ENCODE measurements at regions not wholly inside any gene's neighbourhood (a gene's known extent, or its start where the extent isn't known, plus 50 kb on each side); places are given as distances from the start of the nearest gene placed in this dataset.

GRCh38 chr12:69123919-69124638 lies 115.3 kb upstream of the CPSF6 start:
- no peak overlapping the region for H3K4me3 ChIP-seq (ENCODE audit: low read length in 2 of 2)
- WGBS: 90% methylated on average over 8 of the region's 8 CpGs
- H3K27me3 ChIP-seq (ENCODE audit: control insufficient read depth in 2 of 2, insufficient read depth in 1 of 2, low read length in 1 of 2): no peaks in the 10 kb centered on the region
- no peak for DNase-seq (ENCODE audit: low read depth in 6 of 9, low spot score in 9 of 9)
- H3K27ac ChIP-seq (ENCODE audit: low read depth in 1 of 2, low read length in 1 of 2): no peak overlapping the region
- no peaks in the 10 kb centered on the region for H3K36me3 ChIP-seq (ENCODE audit: control insufficient read depth in 2 of 2, insufficient read depth in 2 of 2, low read length in 1 of 2)
- H3K9me3 ChIP-seq (ENCODE audit: control insufficient read depth in 2 of 2, insufficient read depth in 1 of 2, low read length in 1 of 2): no peaks in the 10 kb centered on the region
- no peaks in the 10 kb centered on the region for H3K4me1 ChIP-seq (ENCODE audit: control insufficient read depth in 2 of 2, insufficient read depth in 2 of 2, low read length in 2 of 2)

GRCh38 chr12:69129017-69129416 lies 110.4 kb upstream of the CPSF6 start:
- Histone ChIP-seq H3K27ac (ENCODE audit: low read depth in 1 of 2, low read length in 1 of 2) (no peak overlapping the region), H3K27me3 (ENCODE audit: control insufficient read depth in 2 of 2, insufficient read depth in 1 of 2, low read length in 1 of 2) (no peaks in the 10 kb centered on the region), H3K36me3 (ENCODE audit: control insufficient read depth in 2 of 2, insufficient read depth in 2 of 2, low read length in 1 of 2) (no peaks in the 10 kb centered on the region), H3K9me3 (ENCODE audit: control insufficient read depth in 2 of 2, insufficient read depth in 1 of 2, low read length in 1 of 2) (no peaks in the 10 kb centered on the region), H3K4me1 (ENCODE audit: control insufficient read depth in 2 of 2, insufficient read depth in 2 of 2, low read length in 2 of 2) (no peaks in the 10 kb centered on the region), H3K4me3 (ENCODE audit: low read length in 2 of 2) (no peak overlapping the region)
- no peak for DNase-seq (ENCODE audit: low read depth in 6 of 9, low spot score in 9 of 9)
- 97% methylated on average over 1 of the region's 1 CpG for whole genome bisulfite sequencing

- WGBS: 93% methylated on average over 4 of the region's 4 CpGs
- no peaks in the 10 kb centered on the region for H3K4me1 ChIP-seq (ENCODE audit: control insufficient read depth in 2 of 2, insufficient read depth in 2 of 2, low read length in 2 of 2)
- no peaks in the 10 kb centered on the region for H3K36me3 ChIP-seq (ENCODE audit: control insufficient read depth in 2 of 2, insufficient read depth in 2 of 2, low read length in 1 of 2)
- H3K27me3 ChIP-seq (ENCODE audit: control insufficient read depth in 2 of 2, insufficient read depth in 1 of 2, low read length in 1 of 2): no peaks in the 10 kb centered on the region
- H3K9me3 ChIP-seq (ENCODE audit: control insufficient read depth in 2 of 2, insufficient read depth in 1 of 2, low read length in 1 of 2): no peaks in the 10 kb centered on the region
- H3K27ac ChIP-seq (ENCODE audit: low read depth in 1 of 2, low read length in 1 of 2): no peak overlapping the region
- no peak for DNase-seq (ENCODE audit: low read depth in 6 of 9, low spot score in 9 of 9)
- no peak overlapping the region for H3K4me3 ChIP-seq (ENCODE audit: low read length in 2 of 2)
These were observed 109.8 kb upstream of the CPSF6 start for GRCh38 chr12:69129564-69129963.

- no peak overlapping the region for H3K27ac ChIP-seq (ENCODE audit: low read depth in 1 of 2, low read length in 1 of 2)
- no peak for DNase-seq (ENCODE audit: low read depth in 6 of 9, low spot score in 9 of 9)
- H3K27me3 ChIP-seq (ENCODE audit: control insufficient read depth in 2 of 2, insufficient read depth in 1 of 2, low read length in 1 of 2): no peaks in the 10 kb centered on the region
- no peaks in the 10 kb centered on the region for H3K4me1 ChIP-seq (ENCODE audit: control insufficient read depth in 2 of 2, insufficient read depth in 2 of 2, low read length in 2 of 2)
- no peaks in the 10 kb centered on the region for H3K36me3 ChIP-seq (ENCODE audit: control insufficient read depth in 2 of 2, insufficient read depth in 2 of 2, low read length in 1 of 2)
- H3K9me3 ChIP-seq (ENCODE audit: control insufficient read depth in 2 of 2, insufficient read depth in 1 of 2, low read length in 1 of 2): no peaks in the 10 kb centered on the region
- H3K4me3 ChIP-seq (ENCODE audit: low read length in 2 of 2): no peak overlapping the region
These were observed 109.3 kb upstream of the CPSF6 start for GRCh38 chr12:69130064-69130463.

- no peaks in the 10 kb centered on the region for H3K36me3 ChIP-seq (ENCODE audit: control insufficient read depth in 2 of 2, insufficient read depth in 2 of 2, low read length in 1 of 2)
- 65% methylated on average over 1 of the region's 1 CpG for whole genome bisulfite sequencing
- H3K27me3 ChIP-seq (ENCODE audit: control insufficient read depth in 2 of 2, insufficient read depth in 1 of 2, low read length in 1 of 2): no peaks in the 10 kb centered on the region
- H3K9me3 ChIP-seq (ENCODE audit: control insufficient read depth in 2 of 2, insufficient read depth in 1 of 2, low read length in 1 of 2): no peaks in the 10 kb centered on the region
- H3K4me1 ChIP-seq (ENCODE audit: control insufficient read depth in 2 of 2, insufficient read depth in 2 of 2, low read length in 2 of 2): no peaks in the 10 kb centered on the region
- no peak overlapping the region for H3K4me3 ChIP-seq (ENCODE audit: low read length in 2 of 2)
- DNase-seq (ENCODE audit: low read depth in 6 of 9, low spot score in 9 of 9): no peak
- H3K27ac ChIP-seq (ENCODE audit: low read depth in 1 of 2, low read length in 1 of 2): no peak overlapping the region
These were observed 108.3 kb upstream of the CPSF6 start for GRCh38 chr12:69131077-69131476.

GRCh38 chr12:69136931-69137613 lies 102.3 kb upstream of the CPSF6 start:
- DNase-seq (ENCODE audit: low read depth in 6 of 9, low spot score in 9 of 9): no peak
- no peaks in the 10 kb centered on the region for H3K36me3 ChIP-seq (ENCODE audit: control insufficient read depth in 2 of 2, insufficient read depth in 2 of 2, low read length in 1 of 2)
- no peaks in the 10 kb centered on the region for H3K4me1 ChIP-seq (ENCODE audit: control insufficient read depth in 2 of 2, insufficient read depth in 2 of 2, low read length in 2 of 2)
- H3K27ac ChIP-seq (ENCODE audit: low read depth in 1 of 2, low read length in 1 of 2): no peak overlapping the region
- 97% methylated on average over 2 of the region's 2 CpGs for WGBS
- no peaks in the 10 kb centered on the region for H3K27me3 ChIP-seq (ENCODE audit: control insufficient read depth in 2 of 2, insufficient read depth in 1 of 2, low read length in 1 of 2)
- H3K9me3 ChIP-seq (ENCODE audit: control insufficient read depth in 2 of 2, insufficient read depth in 1 of 2, low read length in 1 of 2): peaks cover 1 to 13% of the 10 kb centered on the region in 2 donors
- H3K4me3 ChIP-seq (ENCODE audit: low read length in 2 of 2): no peak overlapping the region

GRCh38 chr12:69141074-69141473 lies 98.3 kb upstream of the CPSF6 start:
- WGBS: 75% methylated on average over 2 of the region's 2 CpGs
- Histone ChIP-seq H3K4me1 (ENCODE audit: control insufficient read depth in 2 of 2, insufficient read depth in 2 of 2, low read length in 2 of 2) (no peaks in the 10 kb centered on the region), H3K36me3 (ENCODE audit: control insufficient read depth in 2 of 2, insufficient read depth in 2 of 2, low read length in 1 of 2) (no peaks in the 10 kb centered on the region)

GRCh38 chr12:69149270-69149669 lies 90.1 kb upstream of the CPSF6 start:
- WGBS: 83% methylated on average over 2 of the region's 2 CpGs
- Histone ChIP-seq H3K4me3 (ENCODE audit: low read length in 2 of 2) (no peak overlapping the region), H3K9me3 (ENCODE audit: control insufficient read depth in 2 of 2, insufficient read depth in 1 of 2, low read length in 1 of 2) (no peaks in the 10 kb centered on the region), H3K27me3 (ENCODE audit: control insufficient read depth in 2 of 2, insufficient read depth in 1 of 2, low read length in 1 of 2) (no peaks in the 10 kb centered on the region), H3K27ac (ENCODE audit: low read depth in 1 of 2, low read length in 1 of 2) (no peak overlapping the region), H3K4me1 (ENCODE audit: control insufficient read depth in 2 of 2, insufficient read depth in 2 of 2, low read length in 2 of 2) (peaks cover 0 to 2% of the 10 kb centered on the region in 2 donors), H3K36me3 (ENCODE audit: control insufficient read depth in 2 of 2, insufficient read depth in 2 of 2, low read length in 1 of 2) (no peaks in the 10 kb centered on the region)
- DNase-seq (ENCODE audit: low read depth in 6 of 9, low spot score in 9 of 9): no peak

More at GRCh38 chr12:69141074-69141473, 98.3 kb upstream of the CPSF6 start:
- no peak for DNase-seq (ENCODE audit: low read depth in 6 of 9, low spot score in 9 of 9)
- Histone ChIP-seq H3K27me3 (ENCODE audit: control insufficient read depth in 2 of 2, insufficient read depth in 1 of 2, low read length in 1 of 2) (no peaks in the 10 kb centered on the region), H3K9me3 (ENCODE audit: control insufficient read depth in 2 of 2, insufficient read depth in 1 of 2, low read length in 1 of 2) (peaks cover 1 to 13% of the 10 kb centered on the region in 2 donors), H3K4me3 (ENCODE audit: low read length in 2 of 2) (no peak overlapping the region), H3K27ac (ENCODE audit: low read depth in 1 of 2, low read length in 1 of 2) (no peak overlapping the region)

GRCh38 chr12:69150083-69150795 lies 89.1 kb upstream of the CPSF6 start:
- no peaks in the 10 kb centered on the region for H3K27me3 ChIP-seq (ENCODE audit: control insufficient read depth in 2 of 2, insufficient read depth in 1 of 2, low read length in 1 of 2)
- no peak for DNase-seq (ENCODE audit: low read depth in 6 of 9, low spot score in 9 of 9)
- WGBS: 95% methylated on average over 4 of the region's 4 CpGs
- H3K27ac ChIP-seq (ENCODE audit: low read depth in 1 of 2, low read length in 1 of 2): no peak overlapping the region
- H3K4me3 ChIP-seq (ENCODE audit: low read length in 2 of 2): no peak overlapping the region
- peaks cover 0 to 5% of the 10 kb centered on the region in 2 donors for H3K4me1 ChIP-seq (ENCODE audit: control insufficient read depth in 2 of 2, insufficient read depth in 2 of 2, low read length in 2 of 2)
- no peaks in the 10 kb centered on the region for H3K9me3 ChIP-seq (ENCODE audit: control insufficient read depth in 2 of 2, insufficient read depth in 1 of 2, low read length in 1 of 2)
- H3K36me3 ChIP-seq (ENCODE audit: control insufficient read depth in 2 of 2, insufficient read depth in 2 of 2, low read length in 1 of 2): no peaks in the 10 kb centered on the region
